Heart left ventricle (tissue), 13 donors: ENCODE measurements at regions not wholly inside any gene's neighbourhood (a gene's known extent, or its start where the extent isn't known, plus 50 kb on each side); places are given as distances from the start of the nearest gene placed in this dataset.

Experiments
- POLR2A ChIP-seq, 2 donors: fragments of 450-650 bp; IDR thresholded peaks; one replicate each; pipeline ENCODE4 v1.6.1; 2017; ENCODE audit warnings: antibody characterized with exemption in 2 of 2, mild to moderate bottlenecking in 2 of 2, moderate library complexity in 2 of 2
- TF ChIP-seq, protein P1 (sequence below), 12 donors: fragments of 200-600 bp; sonication (generic) in 4 of 12; IDR thresholded peaks; one replicate each; pipeline versions ENCODE4 v1.5.0 to v1.8.0; 2018 to 2022; ENCODE audit warnings: antibody characterized with exemption in 12 of 12, mild to moderate bottlenecking in 5 of 12
- donor health status: ischemic (EF 13 %, LVEDD 7.1; RV severe dilation, severe dysfunction).
- donor health status: DM: no; HTN: yes; CAD: no.
- donor health status: DM: no; HTN: no; CAD: no.
- donor health status: ischemic (EF 25% LVEDD 6.9; RV normal size, moderate dysfunction).
- donor health status: ischemic (EF 25% LVEDD 5.7; RV mildly dilated, moderate dysfunction).
- donor health status: ischemic (EF 35%, LVEDD 5.7; RV mildly dilated, moderate dysfunction).
- donor health status: nonischemic (EF 11% LVEDD 7.7; RV severe dilation, severe dysfunction).
- donor health status: DM: yes; HTN: yes; CAD: no.
- donor health status: PGD.
- donor health status: ischemic (EF 29% LVEDD 5.4; RV normal size, mild dysfunction).
- donor health status: nonischemic (EF 23%, LVEDD 6.1; RV moderate dilation, normal function).

DNA sequence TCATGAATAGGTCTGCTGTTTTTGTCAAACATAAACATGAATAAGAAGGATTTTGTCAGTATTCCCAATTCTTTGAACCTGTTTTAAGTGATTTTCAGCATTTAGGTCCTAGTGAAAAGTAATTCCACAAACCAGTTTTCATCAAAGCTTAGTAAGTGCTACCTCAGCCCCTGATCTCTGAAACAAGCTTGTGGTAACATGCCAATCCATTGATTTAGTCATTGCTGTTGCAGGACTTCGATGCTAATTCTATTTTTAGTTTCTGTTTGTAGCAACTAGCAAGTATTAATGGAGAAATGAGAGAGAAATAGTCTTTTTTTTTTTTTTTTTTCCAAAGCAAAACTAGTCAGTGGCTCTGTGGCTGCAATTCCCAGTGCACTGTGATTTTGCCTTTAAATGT lies 91.4 kb downstream of the JRKL start:
- TF ChIP-seq, protein P1, sequence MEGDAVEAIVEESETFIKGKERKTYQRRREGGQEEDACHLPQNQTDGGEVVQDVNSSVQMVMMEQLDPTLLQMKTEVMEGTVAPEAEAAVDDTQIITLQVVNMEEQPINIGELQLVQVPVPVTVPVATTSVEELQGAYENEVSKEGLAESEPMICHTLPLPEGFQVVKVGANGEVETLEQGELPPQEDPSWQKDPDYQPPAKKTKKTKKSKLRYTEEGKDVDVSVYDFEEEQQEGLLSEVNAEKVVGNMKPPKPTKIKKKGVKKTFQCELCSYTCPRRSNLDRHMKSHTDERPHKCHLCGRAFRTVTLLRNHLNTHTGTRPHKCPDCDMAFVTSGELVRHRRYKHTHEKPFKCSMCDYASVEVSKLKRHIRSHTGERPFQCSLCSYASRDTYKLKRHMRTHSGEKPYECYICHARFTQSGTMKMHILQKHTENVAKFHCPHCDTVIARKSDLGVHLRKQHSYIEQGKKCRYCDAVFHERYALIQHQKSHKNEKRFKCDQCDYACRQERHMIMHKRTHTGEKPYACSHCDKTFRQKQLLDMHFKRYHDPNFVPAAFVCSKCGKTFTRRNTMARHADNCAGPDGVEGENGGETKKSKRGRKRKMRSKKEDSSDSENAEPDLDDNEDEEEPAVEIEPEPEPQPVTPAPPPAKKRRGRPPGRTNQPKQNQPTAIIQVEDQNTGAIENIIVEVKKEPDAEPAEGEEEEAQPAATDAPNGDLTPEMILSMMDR (IDR thresholded peaks at IDR 0.05) = no peak
- TF ChIP-seq POLR2A (IDR thresholded peaks at IDR 0.05) = no peak
